ENCODE measurements at regions not wholly inside any gene's neighbourhood (a gene's known extent, or its start where the extent isn't known, plus 50 kb on each side); places are given as distances from the start of the nearest gene placed in this dataset.

DNA sequence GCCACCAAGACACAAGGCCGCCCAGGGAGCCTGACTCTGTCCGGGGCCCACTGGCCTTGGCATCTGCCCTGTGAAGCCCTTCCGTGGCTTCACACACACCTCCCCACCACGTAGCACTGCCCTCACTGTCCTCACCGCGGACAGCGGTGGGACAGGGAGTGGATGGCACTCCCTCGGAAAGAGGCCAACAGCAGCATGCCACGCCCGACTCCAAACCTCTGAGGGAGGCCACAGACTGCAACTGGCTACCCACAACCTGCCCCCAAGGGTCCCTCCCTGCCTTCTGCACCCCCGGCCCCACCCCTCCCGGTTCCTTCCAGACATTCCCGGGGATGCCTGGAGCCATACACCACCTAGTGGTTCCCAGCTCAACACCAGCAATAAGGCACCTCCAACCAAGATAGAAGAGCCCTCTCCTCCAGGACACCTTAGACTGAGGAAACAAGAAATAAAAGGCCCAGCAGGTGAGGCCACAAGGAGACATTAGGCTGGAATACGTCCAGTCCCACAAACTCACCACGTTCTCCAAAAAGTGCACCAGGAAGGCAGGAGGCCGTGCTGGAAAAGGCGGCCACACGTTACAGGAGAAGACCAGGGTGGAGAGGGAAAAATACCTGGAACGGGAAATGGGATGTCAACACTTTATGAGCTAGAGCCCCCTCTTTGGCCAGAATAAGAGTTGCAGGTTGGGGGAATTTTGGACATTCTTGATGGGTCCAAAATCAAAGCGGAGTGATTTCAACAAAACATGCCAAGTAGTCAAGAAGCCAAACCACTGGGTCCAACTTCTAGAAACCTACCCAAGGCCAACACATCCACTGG lies 310.0 kb downstream of the SOX9 start:
- TF ChIP-seq, protein P1, sequence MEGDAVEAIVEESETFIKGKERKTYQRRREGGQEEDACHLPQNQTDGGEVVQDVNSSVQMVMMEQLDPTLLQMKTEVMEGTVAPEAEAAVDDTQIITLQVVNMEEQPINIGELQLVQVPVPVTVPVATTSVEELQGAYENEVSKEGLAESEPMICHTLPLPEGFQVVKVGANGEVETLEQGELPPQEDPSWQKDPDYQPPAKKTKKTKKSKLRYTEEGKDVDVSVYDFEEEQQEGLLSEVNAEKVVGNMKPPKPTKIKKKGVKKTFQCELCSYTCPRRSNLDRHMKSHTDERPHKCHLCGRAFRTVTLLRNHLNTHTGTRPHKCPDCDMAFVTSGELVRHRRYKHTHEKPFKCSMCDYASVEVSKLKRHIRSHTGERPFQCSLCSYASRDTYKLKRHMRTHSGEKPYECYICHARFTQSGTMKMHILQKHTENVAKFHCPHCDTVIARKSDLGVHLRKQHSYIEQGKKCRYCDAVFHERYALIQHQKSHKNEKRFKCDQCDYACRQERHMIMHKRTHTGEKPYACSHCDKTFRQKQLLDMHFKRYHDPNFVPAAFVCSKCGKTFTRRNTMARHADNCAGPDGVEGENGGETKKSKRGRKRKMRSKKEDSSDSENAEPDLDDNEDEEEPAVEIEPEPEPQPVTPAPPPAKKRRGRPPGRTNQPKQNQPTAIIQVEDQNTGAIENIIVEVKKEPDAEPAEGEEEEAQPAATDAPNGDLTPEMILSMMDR (IDR thresholded peaks at IDR 0.05; ENCODE audit: low read depth, low read length, missing control alignments): peak; percentile 46
- DNase-seq: no peak
- Histone ChIP-seq H3K27me3 (replicated peaks) (no peaks in the 10 kb centered on the region), H3K4me3 (ENCODE audit: low read depth, low read length) (no peak overlapping the region), H3K27ac (no peak overlapping the region), H3K36me3 (replicated peaks) (no peaks in the 10 kb centered on the region)
- in situ Hi-C loops (cut with HindIII; ENCODE audit: low pct_ligation_motif_present, low sequenced_read_pairs): no loop called here

DNA sequence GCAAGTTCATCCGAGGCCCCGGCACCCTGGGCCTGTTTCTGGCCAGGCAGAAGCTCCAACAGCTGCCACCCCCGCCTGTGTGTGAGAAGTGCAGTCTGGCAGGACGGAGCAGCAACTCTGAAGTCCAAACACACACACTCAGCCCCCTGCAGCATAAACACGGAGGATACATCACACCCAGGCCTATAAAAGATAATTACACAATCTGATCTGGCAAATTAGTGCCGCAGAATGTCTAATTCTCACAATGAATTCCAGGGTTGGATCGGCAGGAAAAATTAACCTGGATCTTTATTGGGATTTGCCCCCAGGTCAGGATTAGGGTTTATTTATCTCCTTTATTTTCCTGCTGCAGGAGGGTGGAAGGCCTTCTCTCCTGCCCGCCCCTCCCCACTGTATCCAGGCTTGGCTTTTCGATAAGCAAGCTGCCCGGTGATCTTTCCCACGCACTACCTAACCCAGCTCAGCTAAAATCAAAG lies 311.4 kb downstream of the SOX9 start:
- TF ChIP-seq, protein P1 (IDR thresholded peaks at IDR 0.05; ENCODE audit: low read depth, low read length, missing control alignments): no peak
- Histone ChIP-seq H3K27ac (no peak overlapping the region), H3K36me3 (replicated peaks) (no peaks in the 10 kb centered on the region), H3K4me3 (ENCODE audit: low read depth, low read length) (no peak overlapping the region), H3K27me3 (replicated peaks) (no peaks in the 10 kb centered on the region)
- DNase-seq: no peak
- in situ Hi-C loops (cut with HindIII; ENCODE audit: low pct_ligation_motif_present, low sequenced_read_pairs): no loop called here

DNA sequence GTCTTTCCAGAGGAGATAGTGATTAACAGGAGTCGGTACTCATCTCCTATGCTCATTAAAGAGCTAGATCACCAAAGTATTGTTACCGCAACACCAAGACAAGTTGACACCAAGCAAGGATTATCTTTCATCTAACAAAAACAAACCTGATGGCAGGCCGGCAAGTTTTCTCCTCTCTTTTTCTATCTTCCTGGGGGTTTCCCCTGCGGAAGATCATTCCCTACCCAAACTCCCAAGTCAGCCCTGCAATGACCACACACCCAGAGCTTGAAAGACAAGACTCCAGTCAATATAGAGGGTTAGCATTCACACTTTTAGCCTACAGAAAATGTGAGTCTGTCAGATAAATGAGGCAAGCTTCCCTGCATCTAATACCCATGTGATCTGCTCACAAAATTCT lies 312.1 kb downstream of the SOX9 start:
- H3K36me3 ChIP-seq (replicated peaks): no peaks in the 10 kb centered on the region
- H3K4me3 ChIP-seq (ENCODE audit: low read depth, low read length): no peak overlapping the region
- in situ Hi-C loops (cut with HindIII; ENCODE audit: low pct_ligation_motif_present, low sequenced_read_pairs): no loop called here
- TF ChIP-seq, protein P1 (IDR thresholded peaks at IDR 0.05; ENCODE audit: low read depth, low read length, missing control alignments): no peak
- no peak for DNase-seq
- no peaks in the 10 kb centered on the region for H3K27me3 ChIP-seq (replicated peaks)
- H3K27ac ChIP-seq: no peak overlapping the region

DNA sequence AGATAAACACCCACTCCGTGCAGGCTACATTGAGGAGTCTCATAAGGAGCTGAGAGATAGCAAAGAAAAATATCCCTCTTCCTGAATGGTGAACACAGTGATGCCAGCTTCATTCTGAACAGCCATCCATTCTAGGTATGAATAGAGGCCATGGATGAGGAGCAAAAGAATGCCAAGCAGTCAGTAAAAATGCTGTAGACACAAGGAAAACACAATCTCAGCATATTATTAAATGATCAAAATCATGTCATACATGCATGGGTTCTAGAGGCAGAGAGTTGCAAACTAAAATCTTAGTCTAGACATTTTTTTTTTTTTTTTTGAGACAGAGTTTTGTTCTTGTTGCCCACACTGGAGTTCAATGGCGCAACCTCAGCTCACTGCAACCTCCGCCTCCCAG lies 313.0 kb downstream of the SOX9 start:
- no peak for DNase-seq
- H3K36me3 ChIP-seq (replicated peaks): no peaks in the 10 kb centered on the region
- H3K4me3 ChIP-seq (ENCODE audit: low read depth, low read length): no peak overlapping the region
- TF ChIP-seq, protein P1 (IDR thresholded peaks at IDR 0.05; ENCODE audit: low read depth, low read length, missing control alignments): no peak
- in situ Hi-C loops (cut with HindIII; ENCODE audit: low pct_ligation_motif_present, low sequenced_read_pairs): no loop called here
- H3K27me3 ChIP-seq (replicated peaks): no peaks in the 10 kb centered on the region
- no peak overlapping the region for H3K27ac ChIP-seq

DNA sequence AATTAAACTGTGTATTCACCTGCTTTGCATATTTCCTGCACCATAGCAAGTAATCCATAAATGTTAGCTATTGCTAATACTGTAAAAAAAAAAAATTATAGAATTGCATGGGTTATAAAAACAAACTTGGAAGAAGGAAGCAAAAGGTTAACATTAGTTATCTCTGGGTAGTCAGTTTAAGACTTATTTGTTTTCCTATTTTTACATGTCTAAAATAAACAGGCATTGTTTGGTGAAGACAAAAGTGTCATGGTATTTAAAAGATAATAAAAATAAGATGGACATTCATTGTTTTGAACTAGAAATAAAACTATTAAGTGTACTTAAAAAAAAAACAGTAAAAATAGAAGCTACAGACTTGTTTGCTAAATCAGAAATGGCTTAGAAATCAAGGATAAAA lies 313.8 kb downstream of the SOX9 start:
- in situ Hi-C loops (cut with HindIII; ENCODE audit: low pct_ligation_motif_present, low sequenced_read_pairs): no loop called here
- TF ChIP-seq, protein P1 (IDR thresholded peaks at IDR 0.05; ENCODE audit: low read depth, low read length, missing control alignments): no peak
- no peak for DNase-seq
- Histone ChIP-seq H3K27ac (no peak overlapping the region), H3K27me3 (replicated peaks) (no peaks in the 10 kb centered on the region), H3K36me3 (replicated peaks) (no peaks in the 10 kb centered on the region), H3K4me3 (ENCODE audit: low read depth, low read length) (no peak overlapping the region)

Data from brain microvascular endothelial cell (primary cell).